OCI-LY3 (cell line): ENCODE measurements at regions not wholly inside any gene's neighbourhood (a gene's known extent, or its start where the extent isn't known, plus 50 kb on each side); places are given as distances from the start of the nearest gene placed in this dataset.

Experiments
- H2AFZ ChIP-seq: fragments of 200-600, 300-600 bp; shearing (Covaris generic); 2 replicates; pipeline ENCODE4 v1.6.0; 2014; ENCODE audit warnings: antibody characterized with exemption, low read depth, low read length
- H3K27ac ChIP-seq: fragments of 200-600, 300-600 bp; sonication (generic); 2 replicates; pipeline ENCODE4 v1.5.1; 2014; ENCODE audit warnings: mild to moderate bottlenecking, low read length, moderate library complexity, mixed read lengths
- H3K27me3 ChIP-seq: fragments of 200-600, 300-600 bp; sonication (generic); 2 replicates; pipeline ENCODE4 v1.6.1; 2014; ENCODE audit warnings: low read depth, low read length, mixed read lengths
- H3K36me3 ChIP-seq: fragments of 200-600, 300-600 bp; sonication (generic); replicated peaks from 2 replicates; pipeline ENCODE3; 2014; ENCODE audit warnings: low read depth, low read length, mixed read lengths
- H3K4me1 ChIP-seq: fragments of 300-600, 200-600 bp; sonication (generic); 2 replicates; pipeline ENCODE4 v1.6.1; 2014; ENCODE audit warnings: low read length, mixed read lengths
- H3K4me2 ChIP-seq: fragments of 200-600, 300-600 bp; sonication (generic); 2 replicates; pipeline ENCODE4 v1.6.1; 2014; ENCODE audit warnings: low read length, mixed read lengths
- H3K4me3 ChIP-seq: fragments of 300-600, 200-600 bp; sonication (generic); 2 replicates; pipeline ENCODE4 v1.5.1; 2014; ENCODE audit warnings: antibody characterized with exemption, mild to moderate bottlenecking, low read length, moderate library complexity
- H3K79me2 ChIP-seq: fragments of 300-600, 200-600 bp; shearing (Covaris generic); 2 replicates; pipeline ENCODE4 v1.6.1; 2014; ENCODE audit warnings: mild to moderate bottlenecking, low read length, mixed read lengths
- H3K9ac ChIP-seq: fragments of 300-600, 200-600 bp; shearing (Covaris generic); 2 replicates; pipeline ENCODE4 v1.6.0; 2014; ENCODE audit warnings: mild to moderate bottlenecking, low read length, moderate library complexity
- H3K9me3 ChIP-seq: fragments of 200-600, 300-600 bp; shearing (Covaris generic); 2 replicates; pipeline ENCODE4 v1.6.1; 2014; ENCODE audit warnings: low read length, mixed read lengths; ENCODE audit not compliant: insufficient read depth
- H4K20me1 ChIP-seq: fragments of 200-600, 300-600 bp; sonication (generic); 2 replicates; pipeline ENCODE4 v1.6.1; 2016; ENCODE audit warnings: low read length, mixed read lengths; ENCODE audit not compliant: insufficient read depth
- EZH2phosphoT487 ChIP-seq: fragments of 200-600 bp; shearing (Covaris generic); IDR thresholded peaks from 2 replicates; pipeline ENCODE4 v1.6.1; 2018; ENCODE audit warnings: antibody characterized with exemption, mixed run types, low read depth
- TF ChIP-seq, protein P1 (sequence below): fragments of 200-600, 300-600 bp; sonication (generic); IDR thresholded peaks from 2 replicates; pipeline ENCODE4 v1.5.1; 2014; ENCODE audit warnings: antibody characterized with exemption, low read length, low read depth

DNA sequence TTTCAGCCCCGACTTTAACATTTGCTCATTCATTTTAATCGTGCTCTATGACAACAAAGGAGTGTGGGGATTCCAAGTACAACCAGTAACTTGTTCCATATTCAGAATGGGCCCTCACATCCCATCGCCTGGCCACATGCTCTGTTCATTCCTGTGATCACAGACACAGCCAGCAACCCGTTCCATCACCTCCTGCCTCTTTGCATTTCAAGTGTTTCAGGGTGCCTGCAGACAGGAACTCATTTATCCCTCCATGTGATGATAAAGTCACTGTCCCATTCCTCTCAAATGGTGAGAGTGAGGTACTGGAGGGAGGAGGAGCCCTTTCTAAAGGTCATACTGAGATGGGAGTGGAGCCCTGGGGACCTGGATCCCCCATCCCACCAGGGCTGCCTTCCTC lies 571.1 kb downstream of the MAT2B start:
- Histone ChIP-seq H4K20me1 (no peaks in the 10 kb centered on the region), H3K4me3 (no peak overlapping the region), H3K27ac (no peak overlapping the region), H3K9ac (no peak overlapping the region), H3K36me3 (no peaks in the 10 kb centered on the region), H3K27me3 (no peaks in the 10 kb centered on the region; the same call in 1 of the 2 replicates), H3K9me3 (no peaks in the 10 kb centered on the region), H2AFZ (no peak overlapping the region), H3K4me1 (no peaks in the 10 kb centered on the region), H3K79me2 (no peaks in the 10 kb centered on the region), H3K4me2 (no peak overlapping the region)
- TF ChIP-seq, protein P1, sequence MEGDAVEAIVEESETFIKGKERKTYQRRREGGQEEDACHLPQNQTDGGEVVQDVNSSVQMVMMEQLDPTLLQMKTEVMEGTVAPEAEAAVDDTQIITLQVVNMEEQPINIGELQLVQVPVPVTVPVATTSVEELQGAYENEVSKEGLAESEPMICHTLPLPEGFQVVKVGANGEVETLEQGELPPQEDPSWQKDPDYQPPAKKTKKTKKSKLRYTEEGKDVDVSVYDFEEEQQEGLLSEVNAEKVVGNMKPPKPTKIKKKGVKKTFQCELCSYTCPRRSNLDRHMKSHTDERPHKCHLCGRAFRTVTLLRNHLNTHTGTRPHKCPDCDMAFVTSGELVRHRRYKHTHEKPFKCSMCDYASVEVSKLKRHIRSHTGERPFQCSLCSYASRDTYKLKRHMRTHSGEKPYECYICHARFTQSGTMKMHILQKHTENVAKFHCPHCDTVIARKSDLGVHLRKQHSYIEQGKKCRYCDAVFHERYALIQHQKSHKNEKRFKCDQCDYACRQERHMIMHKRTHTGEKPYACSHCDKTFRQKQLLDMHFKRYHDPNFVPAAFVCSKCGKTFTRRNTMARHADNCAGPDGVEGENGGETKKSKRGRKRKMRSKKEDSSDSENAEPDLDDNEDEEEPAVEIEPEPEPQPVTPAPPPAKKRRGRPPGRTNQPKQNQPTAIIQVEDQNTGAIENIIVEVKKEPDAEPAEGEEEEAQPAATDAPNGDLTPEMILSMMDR, result no peak
- no peak for TF ChIP-seq EZH2phosphoT487

DNA sequence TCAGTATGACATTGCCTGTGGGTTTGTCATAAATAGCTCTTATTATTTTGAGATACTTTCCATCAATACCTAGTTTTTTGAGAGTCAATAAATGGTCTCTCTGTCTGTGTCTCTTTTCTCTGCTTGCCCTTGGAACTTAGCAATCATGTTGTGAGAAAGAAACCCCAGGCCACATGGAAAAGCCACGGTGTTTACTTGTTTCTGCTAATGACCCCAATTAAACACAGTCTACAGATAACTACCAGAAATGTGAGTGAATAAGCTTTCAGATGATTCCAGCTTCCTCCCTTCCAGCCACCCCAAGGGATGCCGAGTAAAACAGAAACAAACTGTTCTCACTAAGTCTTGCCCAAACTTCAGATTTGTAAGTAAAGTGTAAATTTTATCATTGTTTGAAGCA lies 584.9 kb downstream of the MAT2B start:
- Histone ChIP-seq H4K20me1 (no peaks in the 10 kb centered on the region), H3K4me3 (no peak overlapping the region), H3K4me1 (no peaks in the 10 kb centered on the region), H3K27ac (no peak overlapping the region), H3K79me2 (no peaks in the 10 kb centered on the region), H3K9me3 (no peaks in the 10 kb centered on the region), H3K9ac (no peak overlapping the region), H3K4me2 (no peak overlapping the region), H3K36me3 (no peaks in the 10 kb centered on the region), H2AFZ (no peak overlapping the region), H3K27me3 (no peaks in the 10 kb centered on the region)
- TF ChIP-seq, protein P1, result no peak
- TF ChIP-seq EZH2phosphoT487, result no peak

GRCh38 chr5:164091836-164092235 lies 586.4 kb downstream of the MAT2B start:
- Histone ChIP-seq H2AFZ (no peak overlapping the region), H3K4me2 (no peak overlapping the region)
- TF ChIP-seq, protein P1, result no peak
- no peak for TF ChIP-seq EZH2phosphoT487

GRCh38 chr5:164094291-164094690 lies 588.9 kb downstream of the MAT2B start:
- H3K4me1 ChIP-seq, result no peaks in the 10 kb centered on the region
- no peaks in the 10 kb centered on the region for H3K36me3 ChIP-seq
- no peaks in the 10 kb centered on the region for H3K79me2 ChIP-seq
- H3K9ac ChIP-seq, result no peak overlapping the region
- no peaks in the 10 kb centered on the region for H3K9me3 ChIP-seq
- H3K27me3 ChIP-seq, result no peaks in the 10 kb centered on the region
- H3K4me2 ChIP-seq, result no peak overlapping the region
- TF ChIP-seq EZH2phosphoT487, result no peak
- TF ChIP-seq, protein P1, result no peak
- H4K20me1 ChIP-seq, result no peaks in the 10 kb centered on the region
- no peak overlapping the region for H3K27ac ChIP-seq
- H3K4me3 ChIP-seq, result no peak overlapping the region
- H2AFZ ChIP-seq, result no peak overlapping the region

More at GRCh38 chr5:164091836-164092235, 586.4 kb downstream of the MAT2B start:
- Histone ChIP-seq H3K9me3 (no peaks in the 10 kb centered on the region), H3K4me3 (no peak overlapping the region), H3K27me3 (no peaks in the 10 kb centered on the region), H3K36me3 (no peaks in the 10 kb centered on the region), H3K79me2 (no peaks in the 10 kb centered on the region), H3K9ac (no peak overlapping the region), H3K4me1 (no peaks in the 10 kb centered on the region), H3K27ac (no peak overlapping the region), H4K20me1 (no peaks in the 10 kb centered on the region)
